ENCODE measurements at regions not wholly inside any gene's neighbourhood (a gene's known extent, or its start where the extent isn't known, plus 50 kb on each side); places are given as distances from the start of the nearest gene placed in this dataset.

- 0 out of 2 replicates have a peak, but pooled peaks cover 3% of the 10 kb centered on the region for H3K9me3 ChIP-seq (ENCODE audit: insufficient read depth, low read depth, low read length)
- no peaks in the 10 kb centered on the region for H3K4me1 ChIP-seq (ENCODE audit: insufficient read depth, low read length)
- H3K4me3 ChIP-seq (ENCODE audit: low read length): no peak overlapping the region
- H3K9ac ChIP-seq (ENCODE audit: low read depth, low read length): no peak overlapping the region
- H3K27ac ChIP-seq (ENCODE audit: low read depth, low read length): no peak overlapping the region
- H3K27me3 ChIP-seq (ENCODE audit: insufficient read depth, low read length): no peaks in the 10 kb centered on the region
- H3K36me3 ChIP-seq (ENCODE audit: insufficient read depth, low read length): no peaks in the 10 kb centered on the region
- WGBS: 78% methylated on average over 2 of the region's 2 CpGs
Measured at GRCh38 chr5:106858616-106859015, 812.1 kb downstream of the EFNA5 start.

GRCh38 chr5:106854922-106855321 is 815.8 kb downstream of the EFNA5 start:
- H3K9me3 ChIP-seq (ENCODE audit: insufficient read depth, low read depth, low read length): 0 out of 2 replicates have a peak, but pooled peaks cover 3% of the 10 kb centered on the region
- H3K36me3 ChIP-seq (ENCODE audit: insufficient read depth, low read length): no peaks in the 10 kb centered on the region
- no peaks in the 10 kb centered on the region for H3K27me3 ChIP-seq (ENCODE audit: insufficient read depth, low read length)
- no peak overlapping the region for H3K27ac ChIP-seq (ENCODE audit: low read depth, low read length)
- H3K4me3 ChIP-seq (ENCODE audit: low read length): no peak overlapping the region
- WGBS: 92% methylated on average over 3 of the region's 3 CpGs
- H3K4me1 ChIP-seq (ENCODE audit: insufficient read depth, low read length): no peaks in the 10 kb centered on the region
- no peak overlapping the region for H3K9ac ChIP-seq (ENCODE audit: low read depth, low read length)

GRCh38 chr5:106854105-106854687 is 816.5 kb downstream of the EFNA5 start:
- 97% methylated on average over 1 of the region's 1 CpG for WGBS
- Histone ChIP-seq H3K9me3 (ENCODE audit: insufficient read depth, low read depth, low read length) (0 out of 2 replicates have a peak, but pooled peaks cover 3% of the 10 kb centered on the region), H3K4me1 (ENCODE audit: insufficient read depth, low read length) (no peaks in the 10 kb centered on the region), H3K9ac (ENCODE audit: low read depth, low read length) (no peak overlapping the region), H3K36me3 (ENCODE audit: insufficient read depth, low read length) (no peaks in the 10 kb centered on the region), H3K27me3 (ENCODE audit: insufficient read depth, low read length) (no peaks in the 10 kb centered on the region), H3K27ac (ENCODE audit: low read depth, low read length) (no peak overlapping the region), H3K4me3 (ENCODE audit: low read length) (no peak overlapping the region)

- no peaks in the 10 kb centered on the region for H3K36me3 ChIP-seq (ENCODE audit: insufficient read depth, low read length)
- no peak overlapping the region for H3K4me3 ChIP-seq (ENCODE audit: low read length)
- H3K9ac ChIP-seq (ENCODE audit: low read depth, low read length): no peak overlapping the region
- H3K27me3 ChIP-seq (ENCODE audit: insufficient read depth, low read length): no peaks in the 10 kb centered on the region
- WGBS: 94% methylated on average over 4 of the region's 4 CpGs
- H3K4me1 ChIP-seq (ENCODE audit: insufficient read depth, low read length): no peaks in the 10 kb centered on the region
- H3K9me3 ChIP-seq (ENCODE audit: insufficient read depth, low read depth, low read length): 0 out of 2 replicates have a peak, but pooled peaks cover 3% of the 10 kb centered on the region
- no peak overlapping the region for H3K27ac ChIP-seq (ENCODE audit: low read depth, low read length)
Measured at GRCh38 chr5:106853266-106853665, 817.5 kb downstream of the EFNA5 start.

- Histone ChIP-seq H3K9me3 (ENCODE audit: insufficient read depth, low read depth, low read length) (no peaks in the 10 kb centered on the region), H3K36me3 (ENCODE audit: insufficient read depth, low read length) (no peaks in the 10 kb centered on the region), H3K4me1 (ENCODE audit: insufficient read depth, low read length) (no peaks in the 10 kb centered on the region), H3K27ac (ENCODE audit: low read depth, low read length) (no peak overlapping the region), H3K27me3 (ENCODE audit: insufficient read depth, low read length) (no peaks in the 10 kb centered on the region), H3K9ac (ENCODE audit: low read depth, low read length) (no peak overlapping the region), H3K4me3 (ENCODE audit: low read length) (no peak overlapping the region)
- WGBS: 89% methylated on average over 3 of the region's 3 CpGs
Measured at GRCh38 chr5:106849266-106849665, 821.5 kb downstream of the EFNA5 start.

- H3K27me3 ChIP-seq (ENCODE audit: insufficient read depth, low read length): no peaks in the 10 kb centered on the region
- H3K9me3 ChIP-seq (ENCODE audit: insufficient read depth, low read depth, low read length): no peaks in the 10 kb centered on the region
- H3K4me3 ChIP-seq (ENCODE audit: low read length): no peak overlapping the region
- WGBS: 91% methylated on average over 4 of the region's 4 CpGs
- no peak overlapping the region for H3K27ac ChIP-seq (ENCODE audit: low read depth, low read length)
- no peak overlapping the region for H3K9ac ChIP-seq (ENCODE audit: low read depth, low read length)
- no peaks in the 10 kb centered on the region for H3K36me3 ChIP-seq (ENCODE audit: insufficient read depth, low read length)
- no peaks in the 10 kb centered on the region for H3K4me1 ChIP-seq (ENCODE audit: insufficient read depth, low read length)
Measured at GRCh38 chr5:106843812-106844416, 826.8 kb downstream of the EFNA5 start.

- WGBS: 87% methylated on average over 2 of the region's 3 CpGs
Measured at GRCh38 chr5:106833517-106833916, 837.2 kb downstream of the EFNA5 start.

GRCh38 chr5:106827061-106827460 is 843.7 kb downstream of the EFNA5 start:
- Histone ChIP-seq H3K27me3 (ENCODE audit: insufficient read depth, low read length) (no peaks in the 10 kb centered on the region), H3K9me3 (ENCODE audit: insufficient read depth, low read depth, low read length) (no peaks in the 10 kb centered on the region), H3K27ac (ENCODE audit: low read depth, low read length) (no peak overlapping the region), H3K36me3 (ENCODE audit: insufficient read depth, low read length) (no peaks in the 10 kb centered on the region), H3K4me3 (ENCODE audit: low read length) (no peak overlapping the region), H3K4me1 (ENCODE audit: insufficient read depth, low read length) (no peaks in the 10 kb centered on the region), H3K9ac (ENCODE audit: low read depth, low read length) (no peak overlapping the region)
- WGBS: 93% methylated on average over 1 of the region's 1 CpG

More at GRCh38 chr5:106833517-106833916, 837.2 kb downstream of the EFNA5 start:
- Histone ChIP-seq H3K4me1 (ENCODE audit: insufficient read depth, low read length) (no peaks in the 10 kb centered on the region), H3K9me3 (ENCODE audit: insufficient read depth, low read depth, low read length) (no peaks in the 10 kb centered on the region), H3K9ac (ENCODE audit: low read depth, low read length) (no peak overlapping the region), H3K27me3 (ENCODE audit: insufficient read depth, low read length) (no peaks in the 10 kb centered on the region), H3K4me3 (ENCODE audit: low read length) (no peak overlapping the region), H3K27ac (ENCODE audit: low read depth, low read length) (no peak overlapping the region), H3K36me3 (ENCODE audit: insufficient read depth, low read length) (no peaks in the 10 kb centered on the region)

GRCh38 chr5:106825374-106825773 is 845.4 kb downstream of the EFNA5 start:
- Histone ChIP-seq H3K27ac (ENCODE audit: low read depth, low read length) (no peak overlapping the region), H3K36me3 (ENCODE audit: insufficient read depth, low read length) (no peaks in the 10 kb centered on the region), H3K9me3 (ENCODE audit: insufficient read depth, low read depth, low read length) (no peaks in the 10 kb centered on the region), H3K27me3 (ENCODE audit: insufficient read depth, low read length) (no peaks in the 10 kb centered on the region), H3K4me1 (ENCODE audit: insufficient read depth, low read length) (no peaks in the 10 kb centered on the region), H3K4me3 (ENCODE audit: low read length) (no peak overlapping the region), H3K9ac (ENCODE audit: low read depth, low read length) (no peak overlapping the region)
- WGBS: 86% methylated on average over 1 of the region's 2 CpGs

- H3K9ac ChIP-seq (ENCODE audit: low read depth, low read length): no peak overlapping the region
- no peaks in the 10 kb centered on the region for H3K27me3 ChIP-seq (ENCODE audit: insufficient read depth, low read length)
- no CpG with 5 or more reads among the region's 1 CpG for WGBS
Measured at GRCh38 chr5:106822851-106823250, 847.9 kb downstream of the EFNA5 start.

GRCh38 chr5:106818552-106818951 is 852.2 kb downstream of the EFNA5 start:
- Histone ChIP-seq H3K9ac (ENCODE audit: low read depth, low read length) (no peak overlapping the region), H3K27ac (ENCODE audit: low read depth, low read length) (no peak overlapping the region), H3K4me3 (ENCODE audit: low read length) (no peak overlapping the region), H3K36me3 (ENCODE audit: insufficient read depth, low read length) (no peaks in the 10 kb centered on the region), H3K4me1 (ENCODE audit: insufficient read depth, low read length) (no peaks in the 10 kb centered on the region), H3K9me3 (ENCODE audit: insufficient read depth, low read depth, low read length) (no peaks in the 10 kb centered on the region), H3K27me3 (ENCODE audit: insufficient read depth, low read length) (no peaks in the 10 kb centered on the region)
- 96% methylated on average over 4 of the region's 4 CpGs for WGBS

More at GRCh38 chr5:106822851-106823250, 847.9 kb downstream of the EFNA5 start:
- H3K27ac ChIP-seq (ENCODE audit: low read depth, low read length): no peak overlapping the region
- H3K9me3 ChIP-seq (ENCODE audit: insufficient read depth, low read depth, low read length): no peaks in the 10 kb centered on the region
- H3K36me3 ChIP-seq (ENCODE audit: insufficient read depth, low read length): no peaks in the 10 kb centered on the region
- H3K4me1 ChIP-seq (ENCODE audit: insufficient read depth, low read length): no peaks in the 10 kb centered on the region
- no peak overlapping the region for H3K4me3 ChIP-seq (ENCODE audit: low read length)

All from HUES64 (cell line).